ENCODE measurements at regions not wholly inside any gene's neighbourhood (a gene's known extent, or its start where the extent isn't known, plus 50 kb on each side); places are given as distances from the start of the nearest gene placed in this dataset.

DNA sequence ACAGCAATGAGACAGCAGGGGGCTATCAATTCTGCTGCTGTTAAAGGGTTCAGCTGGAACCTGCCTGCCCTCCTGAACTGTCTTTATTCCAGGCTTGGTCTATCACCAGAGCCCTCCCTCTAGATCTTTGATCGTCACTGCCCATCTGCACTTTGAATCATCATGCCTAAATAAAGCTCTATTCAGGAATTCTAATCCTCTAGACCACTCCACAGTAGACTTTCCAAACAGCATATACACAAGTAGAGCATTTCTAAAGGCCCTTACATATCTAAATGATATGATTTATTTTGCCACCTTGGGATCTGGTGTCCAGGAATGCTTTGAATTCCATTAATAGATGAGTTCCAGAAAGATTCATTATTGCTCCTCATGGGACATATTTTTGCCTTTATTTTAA lies 542.1 kb upstream of the SYT4 start:
- no peak for TF ChIP-seq EZH2 (IDR thresholded peaks at IDR 0.05; ENCODE audit: insufficient read depth, poor library complexity, severe bottlenecking)
- TF ChIP-seq EZH2phosphoT487 (IDR thresholded peaks at IDR 0.05; ENCODE audit: insufficient read depth, low read depth): no peak
